Bronchial epithelial cell (primary cell): ENCODE measurements at regions not wholly inside any gene's neighbourhood (a gene's known extent, or its start where the extent isn't known, plus 50 kb on each side); places are given as distances from the start of the nearest gene placed in this dataset.
"Not testable (repeated sequence)": the region's sequence is repeated elsewhere in the genome, so short reads cannot be mapped to it uniquely, and the experiment has no call there.

Experiments used
- DNase-seq: peaks from one replicate; pipeline ENCODE4 v3.0.0-alpha.2; 2010; ENCODE audit warnings: low read depth
- FAIRE-seq: peaks from 2 replicates; lab custom pipeline; 2011; peaks lifted over from hg19 to GRCh38; lab: Jason Lieb, UNC
- H3K27me3 ChIP-seq: 2 replicates; pipeline ENCODE4 v1.5.1; 2011; ENCODE audit warnings: low read length; ENCODE audit not compliant: control insufficient read depth, insufficient read depth
- H3K36me3 ChIP-seq: 2 replicates; pipeline ENCODE4 v1.5.1; 2011; ENCODE audit warnings: low read length; ENCODE audit not compliant: control insufficient read depth, insufficient read depth
- H3K4me3 ChIP-seq: 2 replicates; pipeline ENCODE4 v1.5.1; 2011; ENCODE audit warnings: mild to moderate bottlenecking, low read depth, low read length, control low read depth
- CTCF ChIP-seq: IDR thresholded peaks from 2 replicates; pipeline ENCODE4 v1.5.1; 2011; ENCODE audit warnings: mild to moderate bottlenecking, moderate library complexity, low read length, control low read depth, inconsistent platforms; ENCODE audit not compliant: insufficient read depth, severe bottlenecking

- FAIRE-seq = no peak
These were observed 132.6 kb downstream of the CUL2 start for GRCh38 chr10:34957531-34957930.

GRCh38 chr10:34956756-34957155 is 133.4 kb downstream of the CUL2 start:
- TF ChIP-seq CTCF = no peak
- FAIRE-seq = no peak
- DNase-seq = no peak
- H3K4me3 ChIP-seq = no peak overlapping the region
- no peaks in the 10 kb centered on the region for H3K36me3 ChIP-seq
- no peaks in the 10 kb centered on the region for H3K27me3 ChIP-seq

More at GRCh38 chr10:34957531-34957930, 132.6 kb downstream of the CUL2 start:
- Histone ChIP-seq H3K4me3 (no peak overlapping the region), H3K27me3 (no peaks in the 10 kb centered on the region), H3K36me3 (no peaks in the 10 kb centered on the region)
- DNase-seq = no peak
- TF ChIP-seq CTCF = no peak

- TF ChIP-seq CTCF = no peak
- H3K27me3 ChIP-seq = no peaks in the 10 kb centered on the region
- H3K4me3 ChIP-seq = no peak overlapping the region
- no peak for FAIRE-seq
- H3K36me3 ChIP-seq = no peaks in the 10 kb centered on the region
- DNase-seq = peak; percentile 32
These were observed 134.8 kb downstream of the CUL2 start for GRCh38 chr10:34955391-34955790.

GRCh38 chr10:34954142-34954541 is 136.0 kb downstream of the CUL2 start:
- H3K36me3 ChIP-seq = no peaks in the 10 kb centered on the region
- DNase-seq (peak; percentile 88), FAIRE-seq (peak; percentile 91)
- no peak for TF ChIP-seq CTCF
- no peak overlapping the region for H3K4me3 ChIP-seq
- no peaks in the 10 kb centered on the region for H3K27me3 ChIP-seq

- not testable (repeated sequence) for H3K27me3 ChIP-seq, FAIRE-seq, H3K36me3 ChIP-seq, DNase-seq, H3K4me3 ChIP-seq
These were observed 136.3 kb upstream of the PARD3 start for GRCh38 chr10:34951263-34951887.

GRCh38 chr10:34945951-34946522 is 130.9 kb upstream of the PARD3 start:
- FAIRE-seq, DNase-seq, H3K4me3 ChIP-seq, H3K27me3 ChIP-seq, H3K36me3 ChIP-seq: not testable (repeated sequence)
